ENCODE measurements at regions not wholly inside any gene's neighbourhood (a gene's known extent, or its start where the extent isn't known, plus 50 kb on each side); places are given as distances from the start of the nearest gene placed in this dataset.

DNA sequence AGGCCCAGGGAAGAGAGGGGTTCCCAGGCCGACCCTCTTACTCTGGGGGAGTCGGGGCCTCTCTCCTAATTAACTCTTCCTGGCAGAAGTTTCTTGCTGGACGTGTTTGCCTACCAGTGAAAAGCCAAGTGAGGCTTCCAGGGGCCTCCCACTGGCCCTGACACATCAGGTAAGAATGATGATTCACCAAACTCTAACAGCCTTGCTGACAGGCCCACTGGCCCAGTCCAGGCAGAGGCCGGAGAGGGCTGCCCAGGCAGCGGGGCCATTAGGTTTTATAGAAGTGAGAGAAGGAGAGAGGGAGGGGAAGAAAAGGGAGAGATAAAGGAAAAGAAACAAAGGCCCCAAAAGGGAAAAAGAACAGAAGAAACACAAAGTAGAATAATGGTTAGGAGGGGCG is 50.8 kb upstream of the FOXE1 start:
- no peak overlapping the region for H3K27ac ChIP-seq
- TF ChIP-seq, protein P1, sequence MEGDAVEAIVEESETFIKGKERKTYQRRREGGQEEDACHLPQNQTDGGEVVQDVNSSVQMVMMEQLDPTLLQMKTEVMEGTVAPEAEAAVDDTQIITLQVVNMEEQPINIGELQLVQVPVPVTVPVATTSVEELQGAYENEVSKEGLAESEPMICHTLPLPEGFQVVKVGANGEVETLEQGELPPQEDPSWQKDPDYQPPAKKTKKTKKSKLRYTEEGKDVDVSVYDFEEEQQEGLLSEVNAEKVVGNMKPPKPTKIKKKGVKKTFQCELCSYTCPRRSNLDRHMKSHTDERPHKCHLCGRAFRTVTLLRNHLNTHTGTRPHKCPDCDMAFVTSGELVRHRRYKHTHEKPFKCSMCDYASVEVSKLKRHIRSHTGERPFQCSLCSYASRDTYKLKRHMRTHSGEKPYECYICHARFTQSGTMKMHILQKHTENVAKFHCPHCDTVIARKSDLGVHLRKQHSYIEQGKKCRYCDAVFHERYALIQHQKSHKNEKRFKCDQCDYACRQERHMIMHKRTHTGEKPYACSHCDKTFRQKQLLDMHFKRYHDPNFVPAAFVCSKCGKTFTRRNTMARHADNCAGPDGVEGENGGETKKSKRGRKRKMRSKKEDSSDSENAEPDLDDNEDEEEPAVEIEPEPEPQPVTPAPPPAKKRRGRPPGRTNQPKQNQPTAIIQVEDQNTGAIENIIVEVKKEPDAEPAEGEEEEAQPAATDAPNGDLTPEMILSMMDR (conservative IDR thresholded peaks at IDR 0.05): no peak
- TF ChIP-seq ZFX (IDR thresholded peaks at IDR 0.05): no peak

DNA sequence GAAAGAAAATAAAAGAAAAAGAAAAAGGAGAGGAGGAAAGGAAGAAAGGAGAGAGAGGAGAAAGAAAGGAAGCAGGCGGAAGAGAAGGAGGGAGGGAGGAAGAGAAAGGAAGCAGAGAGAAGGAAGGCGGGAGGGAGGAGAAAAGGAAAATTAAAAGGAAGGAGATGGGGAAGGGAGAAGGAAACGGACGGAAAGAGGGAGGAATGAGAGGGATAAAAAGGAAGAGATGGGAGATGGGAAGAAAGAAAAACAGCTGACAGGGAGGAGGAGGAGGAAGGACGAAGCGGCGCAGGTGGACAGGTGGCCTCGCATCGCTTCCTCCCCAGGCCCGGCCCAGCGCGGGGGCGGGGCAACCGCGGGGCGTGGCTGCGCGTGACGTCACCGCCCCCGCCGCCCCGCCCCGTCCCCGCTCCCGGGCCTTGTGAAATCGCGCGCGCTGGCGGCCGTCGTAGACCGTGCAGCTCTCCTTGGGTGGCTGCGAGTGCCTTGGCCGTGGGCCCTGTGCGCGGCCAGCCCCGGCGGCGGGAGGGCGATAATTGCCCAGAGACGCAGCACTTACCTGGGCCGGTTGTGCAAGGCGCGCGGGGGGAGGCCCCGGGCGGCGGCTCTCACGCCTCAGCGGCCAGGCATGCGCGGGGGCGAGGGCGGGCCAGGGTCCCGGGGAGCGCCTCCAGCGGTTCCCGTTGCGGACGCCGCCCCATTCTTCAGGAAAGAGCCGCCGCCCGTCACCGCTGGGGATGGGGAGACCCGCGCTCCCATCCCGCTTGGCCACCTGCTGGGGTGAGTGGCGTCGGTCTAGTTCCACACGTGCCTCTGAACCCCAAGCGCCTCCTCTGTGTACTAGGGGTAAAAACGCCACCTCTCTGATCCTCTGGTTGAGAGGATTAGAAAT is 49.6 kb upstream of the FOXE1 start:
- H3K27ac ChIP-seq: peak overlapping the region; percentile 78
- peak; percentile 70 for TF ChIP-seq ZFX (IDR thresholded peaks at IDR 0.05)
- TF ChIP-seq, protein P1 (conservative IDR thresholded peaks at IDR 0.05): peak; percentile 40

Measured in C4-2B (cell line).